ENCODE measurements at regions not wholly inside any gene's neighbourhood (a gene's known extent, or its start where the extent isn't known, plus 50 kb on each side); places are given as distances from the start of the nearest gene placed in this dataset.

GRCh38 chr20:6831461-6831860 lies 64.0 kb downstream of the BMP2 start:
- intact Hi-C loops (cut with DNase I), result loop anchor here (5.0 kb wide), 1 partner anchor 1031 kb away; no protein-coding TSS in a partner anchor
- DNase-seq (ENCODE audit: low spot score), result no peak

GRCh38 chr20:6832811-6833210 lies 65.3 kb downstream of the BMP2 start:
- intact Hi-C loops (cut with DNase I), result loop anchor here (5.0 kb wide), 1 partner anchor 1029 kb away; no protein-coding TSS in a partner anchor
- DNase-seq (ENCODE audit: low spot score), result no peak

- intact Hi-C loops (cut with DNase I), result no loop called here
These were observed 68.1 kb downstream of the BMP2 start for GRCh38 chr20:6835609-6836008.

GRCh38 chr20:6836821-6837374 lies 69.4 kb downstream of the BMP2 start:
- DNase-seq (ENCODE audit: low spot score), result no peak
- intact Hi-C loops (cut with DNase I), result no loop called here

More at GRCh38 chr20:6835609-6836008, 68.1 kb downstream of the BMP2 start:
- DNase-seq (ENCODE audit: low spot score), result no peak

- intact Hi-C loops (cut with DNase I), result no loop called here
- no peak for DNase-seq (ENCODE audit: low spot score)
These were observed 70.2 kb downstream of the BMP2 start for GRCh38 chr20:6837730-6838129.

- intact Hi-C loops (cut with DNase I), result no loop called here
- DNase-seq (ENCODE audit: low spot score), result no peak
These were observed 70.8 kb downstream of the BMP2 start for GRCh38 chr20:6838181-6838826.

GRCh38 chr20:6841128-6841527 lies 73.6 kb downstream of the BMP2 start:
- intact Hi-C loops (cut with DNase I), result no loop called here
- DNase-seq (ENCODE audit: low spot score), result no peak

GRCh38 chr20:6845141-6845540 lies 77.7 kb downstream of the BMP2 start:
- intact Hi-C loops (cut with DNase I), result no loop called here
- no peak for DNase-seq (ENCODE audit: low spot score)

GRCh38 chr20:6848041-6848440 lies 80.6 kb downstream of the BMP2 start:
- intact Hi-C loops (cut with DNase I), result no loop called here
- no peak for DNase-seq (ENCODE audit: low spot score)

- intact Hi-C loops (cut with DNase I), result no loop called here
- DNase-seq (ENCODE audit: low spot score), result no peak
These were observed 81.5 kb downstream of the BMP2 start for GRCh38 chr20:6848992-6849391.

GRCh38 chr20:6851136-6851535 lies 83.7 kb downstream of the BMP2 start:
- intact Hi-C loops (cut with DNase I), result no loop called here
- DNase-seq (ENCODE audit: low spot score), result no peak

- no peak for DNase-seq (ENCODE audit: low spot score)
- intact Hi-C loops (cut with DNase I), result no loop called here
These were observed 85.0 kb downstream of the BMP2 start for GRCh38 chr20:6852478-6852877.

GRCh38 chr20:6855104-6855503 lies 87.6 kb downstream of the BMP2 start:
- intact Hi-C loops (cut with DNase I), result no loop called here
- no peak for DNase-seq (ENCODE audit: low spot score)

GRCh38 chr20:6855796-6856195 lies 88.3 kb downstream of the BMP2 start:
- intact Hi-C loops (cut with DNase I), result no loop called here
- DNase-seq (ENCODE audit: low spot score), result no peak

GRCh38 chr20:6857927-6858326 lies 90.4 kb downstream of the BMP2 start:
- DNase-seq (ENCODE audit: low spot score), result no peak
- intact Hi-C loops (cut with DNase I), result no loop called here

- intact Hi-C loops (cut with DNase I), result no loop called here
- DNase-seq (ENCODE audit: low spot score), result no peak
These were observed 95.9 kb downstream of the BMP2 start for GRCh38 chr20:6863355-6863754.

- intact Hi-C loops (cut with DNase I), result no loop called here
- DNase-seq (ENCODE audit: low spot score), result no peak
These were observed 96.3 kb downstream of the BMP2 start for GRCh38 chr20:6863798-6864201.

- DNase-seq (ENCODE audit: low spot score), result no peak
- intact Hi-C loops (cut with DNase I), result no loop called here
These were observed 97.3 kb downstream of the BMP2 start for GRCh38 chr20:6864740-6865139.

- DNase-seq (ENCODE audit: low spot score), result no peak
- intact Hi-C loops (cut with DNase I), result no loop called here
These were observed 99.3 kb downstream of the BMP2 start for GRCh38 chr20:6866741-6867140.

- intact Hi-C loops (cut with DNase I), result no loop called here
- no peak for DNase-seq (ENCODE audit: low spot score)
These were observed 101.4 kb downstream of the BMP2 start for GRCh38 chr20:6868861-6869260.

GRCh38 chr20:6870559-6870958 lies 103.1 kb downstream of the BMP2 start:
- intact Hi-C loops (cut with DNase I), result no loop called here
- DNase-seq (ENCODE audit: low spot score), result no peak

- DNase-seq (ENCODE audit: low spot score), result no peak
- intact Hi-C loops (cut with DNase I), result no loop called here
These were observed 110.1 kb downstream of the BMP2 start for GRCh38 chr20:6877633-6878032.

All from cardiac septum (tissue), 1 donor.